Esophagus (tissue), 2 donors: ENCODE measurements at regions not wholly inside any gene's neighbourhood (a gene's known extent, or its start where the extent isn't known, plus 50 kb on each side); places are given as distances from the start of the nearest gene placed in this dataset.

Source experiments
- H3K27ac ChIP-seq, 2 donors: one replicate each; pipeline ENCODE4 v1.5.1; 2013; ENCODE audit warnings: low read depth in 2 of 2, mild to moderate bottlenecking in 2 of 2, inconsistent platforms in 1 of 2, low read length in 1 of 2, moderate library complexity in 1 of 2
- H3K27me3 ChIP-seq, 2 donors: one replicate each; pipeline ENCODE4 v1.6.1; 2013; ENCODE audit warnings: low read length in 2 of 2, control low read depth in 1 of 2, mild to moderate bottlenecking in 1 of 2; ENCODE audit not compliant: insufficient read depth in 2 of 2, control insufficient read depth in 1 of 2
- H3K36me3 ChIP-seq, 2 donors: one replicate each; pipeline ENCODE4 v1.6.1; 2013; ENCODE audit warnings: low read length in 1 of 2; ENCODE audit not compliant: control insufficient read depth in 2 of 2, insufficient read depth in 2 of 2
- H3K4me1 ChIP-seq, 2 donors: one replicate each; pipeline ENCODE4 v1.6.1; 2013; ENCODE audit warnings: low read length in 1 of 2; ENCODE audit not compliant: control insufficient read depth in 2 of 2, insufficient read depth in 2 of 2
- H3K4me3 ChIP-seq, 2 donors: one replicate each; pipeline ENCODE4 v1.5.1; 2013; ENCODE audit warnings: low read length in 2 of 2, mild to moderate bottlenecking in 2 of 2, low read depth in 1 of 2, moderate library complexity in 1 of 2
- H3K9me3 ChIP-seq, 2 donors: one replicate each; pipeline ENCODE4 v1.6.1; 2013; ENCODE audit warnings: mild to moderate bottlenecking in 2 of 2, low read depth in 1 of 2, low read length in 1 of 2, moderate library complexity in 1 of 2; ENCODE audit not compliant: control insufficient read depth in 2 of 2, insufficient read depth in 1 of 2
- WGBS, 2 donors: extraction: QIAGEN DNeasy Blood & Tissue Kit; methylation state at CpG; one replicate each; pipeline ENCODE4 v1.1.7; 2013; 5-methylcytosine and 5-hydroxymethylcytosine counted together
- donor health status: healthy with polysubstance abuse.
- donor health status: Bipolar disorder and iron deficiency.

DNA sequence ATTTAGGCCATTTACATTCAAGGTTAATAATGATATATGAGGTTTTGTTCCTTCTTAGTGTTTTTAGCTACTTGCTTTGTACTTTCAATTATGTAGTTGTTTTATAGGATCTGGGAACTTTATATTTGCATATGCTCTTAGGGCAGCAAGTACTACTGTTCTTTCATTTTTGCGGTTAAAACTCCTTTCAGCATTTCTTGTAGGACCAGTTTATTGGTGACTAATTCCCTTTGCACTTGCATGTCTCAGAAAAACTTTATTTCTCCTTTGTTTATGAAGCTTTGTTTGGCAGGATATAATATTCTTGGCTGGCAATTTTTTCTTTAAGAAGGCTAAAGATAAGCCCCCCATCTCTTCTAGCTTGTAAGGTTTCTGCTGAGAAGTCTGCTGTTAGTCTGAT, 131.3 kb upstream of the CDH8 start:
- Histone ChIP-seq H3K27ac (no peak overlapping the region), H3K4me3 (no peak overlapping the region), H3K9me3 (peaks cover 0 to 7% of the 10 kb centered on the region in 2 donors), H3K4me1 (no peaks in the 10 kb centered on the region), H3K36me3 (no peaks in the 10 kb centered on the region), H3K27me3 (no peaks in the 10 kb centered on the region)
- WGBS, 2 donors: 73 to 88% methylated on average over 1 of the region's 1 CpG

DNA sequence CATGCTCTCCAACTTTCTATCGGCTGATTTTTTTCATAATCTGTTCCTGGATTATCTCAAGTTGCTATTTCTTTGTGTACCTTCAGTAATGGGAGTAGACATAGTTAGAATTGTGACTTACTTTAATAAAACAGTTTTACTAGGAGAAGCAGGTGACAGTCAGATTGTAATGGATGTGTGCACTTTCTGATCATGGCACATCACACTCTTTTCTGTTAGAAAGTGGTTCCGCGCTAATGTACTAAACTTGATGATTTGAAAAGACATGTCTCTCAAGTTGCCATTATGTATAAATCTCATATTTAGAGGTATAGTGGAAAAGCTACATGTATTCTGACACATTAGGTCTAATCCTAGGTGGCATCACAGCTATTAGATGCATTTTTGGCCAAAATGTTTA, 121.3 kb upstream of the CDH8 start:
- Histone ChIP-seq H3K4me3 (no peak overlapping the region), H3K9me3 (no peaks in the 10 kb centered on the region), H3K4me1 (no peaks in the 10 kb centered on the region), H3K27me3 (no peaks in the 10 kb centered on the region), H3K36me3 (no peaks in the 10 kb centered on the region), H3K27ac (no peak overlapping the region)
- 93 to 94% methylated on average over 3 of the region's 3 CpGs for WGBS, 2 donors

DNA sequence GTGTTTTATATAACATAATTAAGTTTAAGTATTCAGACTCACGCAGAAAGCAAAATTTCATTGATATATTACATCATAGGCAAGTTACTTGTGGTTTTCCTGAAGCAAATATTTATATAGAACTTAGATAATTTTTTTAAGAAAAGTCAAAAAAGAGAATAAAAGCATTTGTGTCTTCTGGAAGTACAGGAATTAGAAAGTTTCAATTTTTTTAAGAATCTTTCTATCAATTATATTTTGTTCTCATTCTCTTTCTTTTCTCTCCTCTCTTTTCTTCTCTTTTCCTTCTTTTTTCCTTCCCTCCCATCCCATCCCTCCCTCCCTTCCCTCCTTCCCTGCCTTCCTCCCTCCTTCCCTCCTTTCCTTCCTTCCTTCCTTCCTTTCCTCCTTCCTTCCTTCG, 120.7 kb upstream of the CDH8 start:
- Histone ChIP-seq H3K27ac (no peak overlapping the region), H3K4me3 (no peak overlapping the region), H3K36me3 (no peaks in the 10 kb centered on the region), H3K4me1 (no peaks in the 10 kb centered on the region), H3K9me3 (no peaks in the 10 kb centered on the region), H3K27me3 (no peaks in the 10 kb centered on the region)
- 78 to 80% methylated on average over 2 of the region's 2 CpGs for WGBS, 2 donors

DNA sequence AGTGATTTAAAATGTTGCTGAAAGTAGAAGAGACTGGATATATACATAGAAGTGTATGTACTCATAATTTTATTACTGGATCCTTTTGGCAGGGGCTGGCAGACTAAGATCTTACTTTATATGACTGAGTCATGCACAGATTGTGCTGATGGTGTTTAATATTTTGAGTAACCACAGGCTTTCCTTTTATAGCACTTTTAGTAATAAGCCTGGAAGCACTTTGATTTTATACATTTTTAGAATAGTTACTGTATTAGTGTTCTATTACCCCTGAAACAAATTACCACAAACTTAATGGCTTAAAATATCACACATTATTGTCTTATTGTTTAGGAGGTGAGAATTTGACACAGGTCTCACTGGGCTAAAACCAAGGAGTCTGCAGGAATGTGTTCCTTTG, 113.4 kb upstream of the CDH8 start:
- Histone ChIP-seq H3K4me1 (no peaks in the 10 kb centered on the region), H3K27ac (no peak overlapping the region), H3K36me3 (no peaks in the 10 kb centered on the region), H3K9me3 (no peaks in the 10 kb centered on the region), H3K4me3 (no peak overlapping the region), H3K27me3 (no peaks in the 10 kb centered on the region)

DNA sequence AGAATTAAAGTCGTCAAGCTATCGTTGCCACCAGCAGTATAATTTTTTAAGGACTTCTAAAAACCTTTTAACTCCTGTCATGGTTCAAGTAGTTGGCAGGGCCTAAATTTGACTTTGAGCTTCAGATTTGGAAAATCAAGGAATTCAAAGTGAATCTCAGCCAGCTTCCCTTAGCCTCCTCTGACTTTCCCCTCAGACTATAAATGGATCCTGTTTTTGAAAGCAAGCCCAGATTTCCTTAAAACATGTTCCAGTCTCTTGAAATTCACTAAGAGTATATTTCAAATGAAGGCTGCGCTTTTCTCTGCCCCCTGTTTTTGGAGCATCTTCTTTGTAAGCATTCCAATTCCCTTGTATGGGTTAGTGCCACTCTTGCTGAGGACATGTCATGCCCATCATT, 101.8 kb upstream of the CDH8 start:
- Histone ChIP-seq H3K36me3 (no peaks in the 10 kb centered on the region), H3K27ac (no peak overlapping the region), H3K27me3 (no peaks in the 10 kb centered on the region), H3K9me3 (no peaks in the 10 kb centered on the region), H3K4me3 (no peak overlapping the region), H3K4me1 (no peaks in the 10 kb centered on the region)
- 80 to 84% methylated on average over 3 of the region's 3 CpGs for WGBS, 2 donors

DNA sequence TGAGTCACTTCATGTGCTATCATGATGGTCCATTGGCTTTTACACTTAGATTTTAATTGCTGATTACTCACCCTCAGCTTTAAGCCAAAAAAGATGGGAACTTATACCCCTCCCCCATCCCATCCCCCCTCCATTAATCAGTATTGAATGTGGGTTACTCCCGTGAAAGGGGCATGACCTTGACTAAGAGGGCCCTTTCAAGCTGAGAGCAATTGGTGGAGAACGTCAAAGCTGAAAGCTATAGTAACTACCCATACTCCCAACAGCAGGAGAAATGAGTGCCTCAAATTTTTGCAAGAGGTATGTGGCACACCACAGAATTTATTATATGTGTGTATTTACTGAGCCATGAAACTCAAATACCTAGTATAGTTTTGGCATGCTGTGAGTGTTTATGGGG, 99.7 kb upstream of the CDH8 start:
- 53 to 55% methylated on average over 2 of the region's 2 CpGs for WGBS, 2 donors
- H3K27ac ChIP-seq: no peak overlapping the region
- no peaks in the 10 kb centered on the region for H3K27me3 ChIP-seq
- no peaks in the 10 kb centered on the region for H3K9me3 ChIP-seq
- H3K36me3 ChIP-seq: no peaks in the 10 kb centered on the region
- no peaks in the 10 kb centered on the region for H3K4me1 ChIP-seq
- H3K4me3 ChIP-seq: no peak overlapping the region

DNA sequence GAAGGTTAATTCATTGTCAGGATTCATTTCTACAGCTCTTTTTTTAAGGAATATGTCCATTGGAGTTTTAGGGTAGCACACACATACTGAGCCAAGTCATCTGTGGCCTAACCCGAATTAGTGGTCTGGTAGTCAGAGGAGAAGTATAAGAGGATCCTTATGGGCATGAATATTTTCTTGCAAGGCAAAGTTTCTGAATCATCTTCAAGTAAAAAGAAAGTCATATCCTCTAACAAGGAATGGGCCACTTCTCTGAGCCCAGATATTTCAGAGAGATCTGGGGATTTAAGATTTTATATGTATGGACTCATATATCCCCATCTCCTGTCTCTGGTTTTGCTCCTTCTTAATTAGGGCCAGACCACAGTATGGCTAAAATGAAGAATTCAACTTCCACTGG, 99.2 kb upstream of the CDH8 start:
- H3K9me3 ChIP-seq: no peaks in the 10 kb centered on the region
- 80 to 88% methylated on average over 1 of the region's 1 CpG for WGBS, 2 donors
- H3K4me3 ChIP-seq: no peak overlapping the region
- H3K27me3 ChIP-seq: no peaks in the 10 kb centered on the region
- H3K4me1 ChIP-seq: no peaks in the 10 kb centered on the region
- H3K27ac ChIP-seq: no peak overlapping the region
- no peaks in the 10 kb centered on the region for H3K36me3 ChIP-seq

DNA sequence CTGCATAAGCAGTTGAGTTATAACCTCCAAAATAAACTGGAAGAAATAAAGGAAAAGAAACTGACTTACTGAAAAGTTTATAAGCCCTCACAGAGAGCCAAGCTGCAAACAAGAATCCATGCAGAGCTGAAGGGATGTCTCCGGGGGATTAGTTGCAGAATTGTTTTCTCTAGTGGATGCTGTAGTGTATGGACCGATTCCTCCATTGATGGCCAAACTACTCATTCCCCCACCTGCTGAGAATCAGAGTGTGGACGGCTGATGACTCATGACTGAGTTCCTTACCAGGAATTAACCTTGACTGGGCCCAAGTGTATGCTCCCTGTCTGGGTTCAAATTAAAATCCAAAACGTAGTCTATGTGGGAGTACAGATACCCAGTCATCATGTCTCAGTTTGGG, 93.9 kb upstream of the CDH8 start:
- H3K4me3 ChIP-seq: no peak overlapping the region
- H3K9me3 ChIP-seq: no peaks in the 10 kb centered on the region
- 60 to 64% methylated on average over 4 of the region's 4 CpGs for WGBS, 2 donors
- H3K36me3 ChIP-seq: no peaks in the 10 kb centered on the region
- H3K27me3 ChIP-seq: no peaks in the 10 kb centered on the region
- no peaks in the 10 kb centered on the region for H3K4me1 ChIP-seq
- H3K27ac ChIP-seq: no peak overlapping the region

DNA sequence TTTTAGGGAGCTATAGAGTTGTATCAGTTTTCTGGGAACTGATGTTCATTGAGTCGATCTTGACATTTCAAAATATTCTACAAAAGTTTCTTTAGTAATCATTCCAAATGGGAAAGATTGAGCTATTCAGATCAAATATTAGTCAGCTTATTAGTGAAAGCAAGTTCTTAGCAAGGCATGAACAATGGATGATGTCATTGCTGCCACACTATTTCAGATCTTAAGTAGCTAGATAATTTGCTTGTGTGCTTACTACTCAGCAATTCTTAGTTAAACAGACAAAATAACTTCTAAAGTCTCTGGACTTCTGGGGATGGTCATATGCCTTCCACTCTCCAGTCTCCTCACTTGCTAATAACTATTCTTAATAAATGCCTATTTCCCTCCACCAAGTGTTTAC, 69.0 kb upstream of the CDH8 start:
- no peak overlapping the region for H3K27ac ChIP-seq
- H3K36me3 ChIP-seq: no peaks in the 10 kb centered on the region
- no peaks in the 10 kb centered on the region for H3K9me3 ChIP-seq
- no peak overlapping the region for H3K4me3 ChIP-seq
- H3K4me1 ChIP-seq: no peaks in the 10 kb centered on the region
- H3K27me3 ChIP-seq: no peaks in the 10 kb centered on the region
- 82 to 92% methylated on average over 1 of the region's 1 CpG for WGBS, 2 donors

DNA sequence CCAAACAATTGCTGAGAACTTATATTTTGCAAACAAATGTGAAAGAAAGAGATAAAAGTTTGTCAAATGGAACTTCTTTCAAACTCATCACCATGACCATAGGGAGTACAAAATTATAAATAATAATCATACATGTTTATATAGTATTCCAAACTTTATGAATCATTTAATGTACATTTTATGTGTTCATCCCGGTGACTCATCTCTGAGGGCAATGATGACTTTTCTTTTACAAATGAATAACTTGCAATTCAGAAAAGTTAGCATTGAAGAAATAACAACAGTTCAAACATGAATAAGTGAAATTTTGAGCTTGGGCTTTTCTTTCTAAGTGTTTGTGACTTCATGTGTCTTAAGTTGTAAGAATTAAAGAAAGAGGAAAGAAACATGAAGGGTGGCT, 66.3 kb upstream of the CDH8 start:
- no peaks in the 10 kb centered on the region for H3K4me1 ChIP-seq
- 85 to 90% methylated on average over 1 of the region's 1 CpG for WGBS, 2 donors
- no peaks in the 10 kb centered on the region for H3K27me3 ChIP-seq
- H3K27ac ChIP-seq: no peak overlapping the region
- H3K4me3 ChIP-seq: no peak overlapping the region
- H3K36me3 ChIP-seq: no peaks in the 10 kb centered on the region
- H3K9me3 ChIP-seq: no peaks in the 10 kb centered on the region
